Left lung (tissue), 4 donors: ENCODE measurements at regions not wholly inside any gene's neighbourhood (a gene's known extent, or its start where the extent isn't known, plus 50 kb on each side); places are given as distances from the start of the nearest gene placed in this dataset.
A peak's percentile ranks its signal among the peaks of the same experiment; 100 is the strongest.

Experiments
- ATAC-seq: fragments of 200-7000 bp; cut with Tn5 transposase; one replicate; pipeline ENCODE4 v1.9.1; 2020; ENCODE audit warnings: moderate library complexity
- DNase-seq, 4 donors: peaks; one replicate each; pipeline ENCODE4 v3.0.0-alpha.2; 2013 to 2020
- H3K27ac ChIP-seq, 2 donors: fragments of 200-600 bp; sonication (generic) in 1 of 2; one replicate each; pipeline versions ENCODE4 v1.5.0 to v1.8.0; 2020 to 2021
- H3K27me3 ChIP-seq, 2 donors: fragments of 200-600 bp; sonication (generic) in 1 of 2; one replicate each; pipeline versions ENCODE4 v1.5.0 to v1.8.0; 2020 to 2021
- H3K36me3 ChIP-seq, 2 donors: fragments of 200-600 bp; sonication (generic) in 1 of 2; one replicate each; pipeline versions ENCODE4 v1.5.0 to v1.8.0; 2020 to 2021
- H3K4me1 ChIP-seq, 2 donors: fragments of 200-600 bp; one replicate each; pipeline ENCODE4 v1.8.0; 2021
- H3K4me3 ChIP-seq, 2 donors: fragments of 200-600 bp; sonication (generic) in 1 of 2; one replicate each; pipeline versions ENCODE4 v1.5.0 to v1.8.0; 2020 to 2021; ENCODE audit warnings: mild to moderate bottlenecking in 1 of 2
- H3K9me3 ChIP-seq, 2 donors: fragments of 200-600 bp; sonication (generic) in 1 of 2; one replicate each; pipeline versions ENCODE4 v1.5.0 to v1.8.0; 2020 to 2021
- intact Hi-C, 2 donors: fragments of 100-400 bp; cut with DNase I; formaldehyde crosslinking; loops; one replicate each; pipeline versions ENCODE4 v1.11.2 to v1.14.2; 2022
- TF ChIP-seq, protein P1 (sequence below), 2 donors: fragments of 200-600 bp; sonication (generic) in 1 of 2; IDR thresholded peaks; one replicate each; pipeline versions ENCODE4 v1.5.0 to v1.8.0; 2021; ENCODE audit warnings: antibody characterized with exemption in 2 of 2
- donor health status: DM: no; HTN: yes; CAD: no.
- donor health status: DM: no; HTN: no; CAD: no.

DNA sequence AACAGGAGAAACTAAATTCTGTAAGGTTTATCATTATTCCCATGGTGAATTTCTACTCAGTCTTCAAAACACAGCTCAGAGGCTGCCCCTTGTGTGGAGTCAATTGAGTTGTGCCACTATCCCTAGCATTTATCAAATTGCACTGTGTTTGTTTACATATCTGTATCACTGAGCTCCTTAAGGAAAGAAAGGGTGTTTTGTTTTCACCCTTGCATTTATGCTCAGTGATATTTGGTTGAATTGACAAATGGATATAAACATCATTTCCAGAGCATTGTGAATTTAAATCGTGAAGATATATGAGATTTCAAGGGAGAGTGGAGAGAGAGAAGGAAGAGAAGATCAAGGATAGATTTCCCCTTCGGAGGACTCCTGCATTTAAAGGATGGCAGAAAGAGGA, 55.1 kb upstream of the TNFRSF19 start:
- intact Hi-C loops: no loop called here
- Histone ChIP-seq H3K4me1 (peaks cover 0 to 3% of the 10 kb centered on the region in 2 donors), H3K4me3 (no peak overlapping the region), H3K36me3 (no peaks in the 10 kb centered on the region), H3K9me3 (no peaks in the 10 kb centered on the region), H3K27ac (no peak overlapping the region), H3K27me3 (no peaks in the 10 kb centered on the region)
- TF ChIP-seq, protein P1, sequence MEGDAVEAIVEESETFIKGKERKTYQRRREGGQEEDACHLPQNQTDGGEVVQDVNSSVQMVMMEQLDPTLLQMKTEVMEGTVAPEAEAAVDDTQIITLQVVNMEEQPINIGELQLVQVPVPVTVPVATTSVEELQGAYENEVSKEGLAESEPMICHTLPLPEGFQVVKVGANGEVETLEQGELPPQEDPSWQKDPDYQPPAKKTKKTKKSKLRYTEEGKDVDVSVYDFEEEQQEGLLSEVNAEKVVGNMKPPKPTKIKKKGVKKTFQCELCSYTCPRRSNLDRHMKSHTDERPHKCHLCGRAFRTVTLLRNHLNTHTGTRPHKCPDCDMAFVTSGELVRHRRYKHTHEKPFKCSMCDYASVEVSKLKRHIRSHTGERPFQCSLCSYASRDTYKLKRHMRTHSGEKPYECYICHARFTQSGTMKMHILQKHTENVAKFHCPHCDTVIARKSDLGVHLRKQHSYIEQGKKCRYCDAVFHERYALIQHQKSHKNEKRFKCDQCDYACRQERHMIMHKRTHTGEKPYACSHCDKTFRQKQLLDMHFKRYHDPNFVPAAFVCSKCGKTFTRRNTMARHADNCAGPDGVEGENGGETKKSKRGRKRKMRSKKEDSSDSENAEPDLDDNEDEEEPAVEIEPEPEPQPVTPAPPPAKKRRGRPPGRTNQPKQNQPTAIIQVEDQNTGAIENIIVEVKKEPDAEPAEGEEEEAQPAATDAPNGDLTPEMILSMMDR (IDR thresholded peaks at IDR 0.05): no peak
- no peak for ATAC-seq
- DNase-seq: no peak

DNA sequence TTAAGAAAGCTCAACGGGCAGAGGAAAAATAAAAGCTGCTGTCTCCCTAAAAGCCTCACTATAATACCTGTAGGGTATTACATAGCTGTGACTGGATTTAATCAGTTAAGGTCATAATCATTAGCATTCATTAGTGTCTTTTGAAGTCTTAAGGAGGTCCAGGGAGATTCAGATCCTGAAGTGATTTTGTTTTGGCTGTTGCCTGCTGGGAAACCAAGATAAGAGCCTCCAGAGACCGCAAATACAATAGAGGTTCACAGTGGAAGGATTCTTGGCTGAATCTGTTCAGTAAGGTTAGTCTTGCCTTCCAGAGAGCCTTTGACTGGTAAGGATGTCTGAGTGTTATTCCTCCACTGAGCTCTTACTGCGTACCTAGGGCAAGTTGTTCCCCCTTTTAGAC, 54.0 kb upstream of the TNFRSF19 start:
- no peaks in the 10 kb centered on the region for H3K36me3 ChIP-seq
- intact Hi-C loops: no loop called here

DNA sequence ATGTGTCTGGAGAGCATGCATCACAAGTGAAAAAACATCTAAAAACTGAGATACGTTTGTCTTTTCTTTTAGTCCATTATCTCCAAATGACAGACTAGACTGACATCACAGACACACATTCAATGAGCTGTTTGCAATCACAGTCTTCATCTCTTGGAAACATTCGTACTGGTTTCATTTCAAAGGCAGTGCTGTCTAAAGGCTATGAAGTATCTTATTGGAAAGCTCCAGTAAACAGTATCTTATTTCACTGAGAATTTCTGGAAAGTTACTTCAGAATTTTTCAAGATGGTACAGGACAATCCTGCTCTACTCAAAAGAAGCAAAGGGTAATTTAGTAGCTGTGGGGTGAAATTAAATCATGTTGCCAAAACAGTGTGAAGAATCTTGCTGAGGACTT, 53.5 kb upstream of the TNFRSF19 start:
- ATAC-seq (no peak), DNase-seq (peak in 1 of 4 donors; percentile 18)
- TF ChIP-seq, protein P1 (IDR thresholded peaks at IDR 0.05): no peak
- H3K4me1 ChIP-seq: no peaks in the 10 kb centered on the region
- no peaks in the 10 kb centered on the region for H3K36me3 ChIP-seq
- no peak overlapping the region for H3K27ac ChIP-seq
- intact Hi-C loops: no loop called here
- H3K27me3 ChIP-seq: no peaks in the 10 kb centered on the region
- no peaks in the 10 kb centered on the region for H3K9me3 ChIP-seq
- no peak overlapping the region for H3K4me3 ChIP-seq

More for the DNA sequence above, 54.0 kb upstream of the TNFRSF19 start:
- DNase-seq: no peak
- no peak for ATAC-seq
- Histone ChIP-seq H3K9me3 (no peaks in the 10 kb centered on the region), H3K4me3 (no peak overlapping the region), H3K27me3 (no peaks in the 10 kb centered on the region), H3K4me1 (no peaks in the 10 kb centered on the region), H3K27ac (no peak overlapping the region)
- TF ChIP-seq, protein P1 (IDR thresholded peaks at IDR 0.05): no peak

DNA sequence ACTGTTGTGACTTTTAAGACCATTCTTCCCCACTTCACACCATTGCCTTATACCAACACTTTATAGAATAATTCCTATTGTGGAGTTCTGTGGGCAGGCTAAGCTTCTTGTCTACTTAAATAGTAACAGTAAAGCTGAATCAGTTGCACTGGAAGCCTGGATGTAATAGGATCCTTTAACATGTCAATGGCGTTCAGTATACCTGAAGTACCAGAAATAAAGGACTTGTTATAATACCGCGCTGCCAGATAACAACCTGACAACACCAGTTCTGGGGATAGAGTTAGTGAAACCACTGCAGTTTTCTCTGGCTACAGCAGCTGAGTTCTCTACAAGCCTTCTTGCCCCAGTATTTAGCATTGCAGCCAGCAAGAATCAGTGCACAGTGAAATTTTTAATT, 52.0 kb upstream of the TNFRSF19 start:
- Histone ChIP-seq H3K27me3 (no peaks in the 10 kb centered on the region), H3K4me3 (no peak overlapping the region), H3K4me1 (no peaks in the 10 kb centered on the region), H3K9me3 (no peaks in the 10 kb centered on the region), H3K36me3 (no peaks in the 10 kb centered on the region), H3K27ac (no peak overlapping the region)
- no peak for DNase-seq
- TF ChIP-seq, protein P1 (IDR thresholded peaks at IDR 0.05): no peak
- no peak for ATAC-seq
- intact Hi-C loops: no loop called here
